ENCODE measurements at regions not wholly inside any gene's neighbourhood (a gene's known extent, or its start where the extent isn't known, plus 50 kb on each side); places are given as distances from the start of the nearest gene placed in this dataset.

DNA sequence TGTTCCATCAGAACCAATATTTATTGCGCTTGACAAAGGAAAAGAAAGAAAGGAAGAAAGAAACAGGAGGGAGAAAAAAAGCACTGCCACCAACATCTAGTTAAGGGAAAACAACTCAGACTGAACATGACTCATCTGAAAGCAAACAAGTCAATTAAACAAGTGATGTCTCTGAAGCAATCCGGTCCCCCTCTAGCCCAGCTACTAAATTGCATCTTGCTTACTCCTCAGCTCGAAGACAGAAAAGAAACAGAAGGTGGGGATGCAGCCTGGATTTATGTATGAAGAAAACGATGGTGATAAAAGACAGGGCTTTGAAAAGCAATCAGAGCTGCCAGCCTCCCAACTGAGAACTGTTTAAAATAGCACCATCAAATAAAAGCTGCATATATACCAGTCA is 188.2 kb downstream of the OMA1 start:
- H3K27me3 ChIP-seq (replicated peaks in 1 of 4; ENCODE audit: control extremely low read depth in 1 of 4, control insufficient read depth in 3 of 4, insufficient read depth in 4 of 4, low read length in 3 of 4) = no peaks in the 10 kb centered on the region
- Mint-ChIP-seq H3K27ac (no peak overlapping the region), H3K4me3 (no peak overlapping the region), H3K4me1 (peaks cover 3% of the 10 kb centered on the region), H3K27me3 (no peaks in the 10 kb centered on the region), H3K9me3 (ENCODE audit: insufficient read depth) (no peaks in the 10 kb centered on the region)
- H3K27ac ChIP-seq (ENCODE audit: low read length in 2 of 2) = no peak overlapping the region
- ChIA-PET POLR2A (no interaction called here), CTCF (no interaction called here)
- no peak overlapping the region for H2AFZ ChIP-seq (ENCODE audit: insufficient read depth, low read depth, low read length, poor library complexity, severe bottlenecking)
- DNase-seq (no peak), ATAC-seq (ENCODE audit: low read depth) (no peak)
- H3K79me2 ChIP-seq (ENCODE audit: control insufficient read depth, insufficient read depth, low read length) = no peaks in the 10 kb centered on the region
- H4K20me1 ChIP-seq (ENCODE audit: control insufficient read depth, insufficient read depth, low read length, poor library complexity, severe bottlenecking) = no peaks in the 10 kb centered on the region
- H3K9me3 ChIP-seq (ENCODE audit: control extremely low read depth in 1 of 3, control insufficient read depth in 2 of 3, insufficient read depth in 1 of 3, low read length in 2 of 3) = no peaks in the 10 kb centered on the region
- H3K4me3 ChIP-seq (ENCODE audit: control extremely low read depth in 1 of 5, extremely low read depth in 1 of 5, insufficient read depth in 1 of 5, low read depth in 2 of 5, low read length in 4 of 5) = no peak overlapping the region
- WGBS (ENCODE audit: insufficient coverage) = 100% methylated on average over 1 of the region's 4 CpGs
- H3K36me3 ChIP-seq (replicated peaks in 1 of 2; ENCODE audit: control extremely low read depth in 1 of 2, control insufficient read depth in 1 of 2, extremely low read depth in 1 of 2, insufficient read depth in 2 of 2, low read length in 1 of 2) = no peaks in the 10 kb centered on the region
- H3K4me1 ChIP-seq (ENCODE audit: control insufficient read depth in 2 of 2, insufficient read depth in 2 of 2, low read length in 2 of 2) = no peaks in the 10 kb centered on the region
- intact Hi-C loops (cut with micrococcal nuclease) = no loop called here
- no peak overlapping the region for H3K9ac ChIP-seq (ENCODE audit: low read length)
- no peak for TF ChIP-seq EZH2 (IDR thresholded peaks at IDR 0.05; ENCODE audit: borderline replicate concordance, insufficient read depth, low read depth, low read length, poor library complexity, severe bottlenecking)
- TF ChIP-seq, protein P1, sequence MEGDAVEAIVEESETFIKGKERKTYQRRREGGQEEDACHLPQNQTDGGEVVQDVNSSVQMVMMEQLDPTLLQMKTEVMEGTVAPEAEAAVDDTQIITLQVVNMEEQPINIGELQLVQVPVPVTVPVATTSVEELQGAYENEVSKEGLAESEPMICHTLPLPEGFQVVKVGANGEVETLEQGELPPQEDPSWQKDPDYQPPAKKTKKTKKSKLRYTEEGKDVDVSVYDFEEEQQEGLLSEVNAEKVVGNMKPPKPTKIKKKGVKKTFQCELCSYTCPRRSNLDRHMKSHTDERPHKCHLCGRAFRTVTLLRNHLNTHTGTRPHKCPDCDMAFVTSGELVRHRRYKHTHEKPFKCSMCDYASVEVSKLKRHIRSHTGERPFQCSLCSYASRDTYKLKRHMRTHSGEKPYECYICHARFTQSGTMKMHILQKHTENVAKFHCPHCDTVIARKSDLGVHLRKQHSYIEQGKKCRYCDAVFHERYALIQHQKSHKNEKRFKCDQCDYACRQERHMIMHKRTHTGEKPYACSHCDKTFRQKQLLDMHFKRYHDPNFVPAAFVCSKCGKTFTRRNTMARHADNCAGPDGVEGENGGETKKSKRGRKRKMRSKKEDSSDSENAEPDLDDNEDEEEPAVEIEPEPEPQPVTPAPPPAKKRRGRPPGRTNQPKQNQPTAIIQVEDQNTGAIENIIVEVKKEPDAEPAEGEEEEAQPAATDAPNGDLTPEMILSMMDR (IDR thresholded peaks at IDR 0.05) = no peak
- no peak overlapping the region for H3K4me2 ChIP-seq (replicated peaks; ENCODE audit: low read depth, low read length, poor library complexity, severe bottlenecking)

DNA sequence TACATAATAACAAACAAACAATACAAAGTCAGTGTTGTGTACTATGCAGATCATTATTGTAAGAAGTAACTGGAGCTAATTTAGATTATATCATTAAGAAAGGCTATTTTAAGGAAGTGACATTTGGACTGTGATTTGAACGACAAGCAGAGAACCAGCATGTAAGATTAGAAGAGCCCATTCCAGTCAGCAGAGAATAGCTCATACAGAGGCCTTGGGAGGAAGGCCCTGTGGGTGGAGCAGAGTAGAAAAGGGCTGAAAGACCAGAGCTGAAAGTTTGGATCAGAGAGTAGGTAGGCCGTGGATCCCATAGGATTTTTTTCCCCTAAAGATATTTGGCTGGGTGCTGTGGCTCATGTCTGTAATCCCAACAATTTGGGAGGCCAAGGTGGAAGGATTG is 190.1 kb downstream of the OMA1 start:
- H3K9me3 Mint-ChIP-seq (ENCODE audit: insufficient read depth) = no peaks in the 10 kb centered on the region
- no peak overlapping the region for H2AFZ ChIP-seq (ENCODE audit: insufficient read depth, low read depth, low read length, poor library complexity, severe bottlenecking)
- no peak overlapping the region for H3K27ac ChIP-seq (ENCODE audit: low read length in 2 of 2)
- no peak overlapping the region for H3K27ac Mint-ChIP-seq
- H3K9me3 ChIP-seq (ENCODE audit: control extremely low read depth in 1 of 3, control insufficient read depth in 2 of 3, insufficient read depth in 1 of 3, low read length in 2 of 3) = no peaks in the 10 kb centered on the region
- H3K4me3 ChIP-seq (ENCODE audit: control extremely low read depth in 1 of 5, extremely low read depth in 1 of 5, insufficient read depth in 1 of 5, low read depth in 2 of 5, low read length in 4 of 5) = no peak overlapping the region
- ATAC-seq (ENCODE audit: low read depth) (no peak), DNase-seq (no peak)
- ChIA-PET CTCF (interaction anchor here (1.5 kb wide), 1 partner anchor 66 kb away, joined by 4 read pairs; no protein-coding TSS in a partner anchor), POLR2A (interaction anchor here (0.7 kb wide), 1 partner anchor 411 kb away, joined by 10 read pairs; no protein-coding TSS in a partner anchor)
- no peak overlapping the region for H3K4me2 ChIP-seq (replicated peaks; ENCODE audit: low read depth, low read length, poor library complexity, severe bottlenecking)
- TF ChIP-seq, protein P1 (IDR thresholded peaks at IDR 0.05) = no peak
- no peak overlapping the region for H3K9ac ChIP-seq (ENCODE audit: low read length)
- no peaks in the 10 kb centered on the region for H3K79me2 ChIP-seq (ENCODE audit: control insufficient read depth, insufficient read depth, low read length)
- H3K4me1 Mint-ChIP-seq = peaks cover 3% of the 10 kb centered on the region
- intact Hi-C loops (cut with micrococcal nuclease) = no loop called here
- no peaks in the 10 kb centered on the region for H3K27me3 ChIP-seq (replicated peaks in 1 of 4; ENCODE audit: control extremely low read depth in 1 of 4, control insufficient read depth in 3 of 4, insufficient read depth in 4 of 4, low read length in 3 of 4)
- H3K4me3 Mint-ChIP-seq = no peak overlapping the region
- 85% methylated on average over 2 of the region's 2 CpGs for WGBS (ENCODE audit: insufficient coverage)
- no peaks in the 10 kb centered on the region for H3K36me3 ChIP-seq (replicated peaks in 1 of 2; ENCODE audit: control extremely low read depth in 1 of 2, control insufficient read depth in 1 of 2, extremely low read depth in 1 of 2, insufficient read depth in 2 of 2, low read length in 1 of 2)
- H4K20me1 ChIP-seq (ENCODE audit: control insufficient read depth, insufficient read depth, low read length, poor library complexity, severe bottlenecking) = no peaks in the 10 kb centered on the region
- H3K27me3 Mint-ChIP-seq = no peaks in the 10 kb centered on the region
- no peaks in the 10 kb centered on the region for H3K4me1 ChIP-seq (ENCODE audit: control insufficient read depth in 2 of 2, insufficient read depth in 2 of 2, low read length in 2 of 2)
